HepG2 (cell line): ENCODE measurements at regions not wholly inside any gene's neighbourhood (a gene's known extent, or its start where the extent isn't known, plus 50 kb on each side); places are given as distances from the start of the nearest gene placed in this dataset.

Experiments used
- ATF7-NPFF ChIP-seq: sonication (generic); formaldehyde crosslinking; IDR thresholded peaks from 2 replicates; pipeline ENCODE4 v1.8.1; 2023; ENCODE audit warnings: mild to moderate bottlenecking, low read depth, missing genetic modification reagents, moderate library complexity
- CAMTA2 ChIP-seq: sonication (generic); formaldehyde crosslinking; IDR thresholded peaks from 2 replicates; pipeline ENCODE4 v1.4.0; 2020; ENCODE audit warnings: mild to moderate bottlenecking, missing genetic modification reagents, borderline replicate concordance
- CBX2 ChIP-seq, 2 experiments: fragments of 200-600 bp in 1 of 2; sonication (generic); formaldehyde crosslinking in 1 of 2; IDR thresholded peaks; 2 replicates each; pipeline versions ENCODE4 v1.7.0 to v1.8.1; 2018 to 2022; ENCODE audit warnings: low read depth in 2 of 2, low read length in 1 of 2, mild to moderate bottlenecking in 1 of 2, missing genetic modification reagents in 1 of 2
- DDIT3 ChIP-seq: sonication (generic); formaldehyde crosslinking; IDR thresholded peaks from 2 replicates; pipeline ENCODE4 v1.4.0; 2020; ENCODE audit warnings: mild to moderate bottlenecking, missing genetic modification reagents
- GLI4 ChIP-seq: sonication (generic); formaldehyde crosslinking; IDR thresholded peaks from 2 replicates; pipeline ENCODE4 v1.5.1; 2020; ENCODE audit warnings: missing genetic modification reagents, mild to moderate bottlenecking, moderate library complexity, borderline replicate concordance
- HNRNPL ChIP-seq: fragments of 200-400 bp; formaldehyde crosslinking; IDR thresholded peaks from 2 replicates; pipeline ENCODE4 v1.6.1; 2017; ENCODE audit warnings: mild to moderate bottlenecking, low read depth, low read length
- MEIS2 ChIP-seq: sonication (generic); formaldehyde crosslinking; IDR thresholded peaks from 2 replicates; pipeline ENCODE4 v1.9.0; 2021; ENCODE audit warnings: mild to moderate bottlenecking, missing genetic modification reagents
- NFE2 ChIP-seq: sonication (generic); formaldehyde crosslinking; IDR thresholded peaks from 2 replicates; pipeline ENCODE4 v1.4.0; 2020; ENCODE audit warnings: missing genetic modification reagents
- NONO ChIP-seq, 2 experiments: fragments of 450-650 bp in 1 of 2; sonication (generic) in 1 of 2; formaldehyde crosslinking in 1 of 2; IDR thresholded peaks in 1 of 2; conservative IDR thresholded peaks in 1 of 2; 2 replicates each; pipeline versions ENCODE4 v1.6.1 to v1.8.0; 2017 to 2022; ENCODE audit warnings: mild to moderate bottlenecking in 1 of 2, missing genetic modification reagents in 1 of 2, moderate library complexity in 1 of 2
- PATZ1 ChIP-seq: sonication (generic); formaldehyde crosslinking; IDR thresholded peaks from 2 replicates; pipeline ENCODE4 v1.4.0; 2020; ENCODE audit warnings: missing genetic modification reagents
- PPARG ChIP-seq: conservative IDR thresholded peaks from 2 replicates; pipeline ENCODE4 v1.6.1; 2016; ENCODE audit warnings: missing biosample characterization, missing genetic modification reagents
- RFX3 ChIP-seq: IDR thresholded peaks from 2 replicates; pipeline ENCODE4 v1.6.1; 2016; ENCODE audit warnings: missing biosample characterization, missing genetic modification reagents
- SIX4 ChIP-seq: sonication (generic); formaldehyde crosslinking; IDR thresholded peaks from 2 replicates; pipeline ENCODE4 v1.4.0; 2020; ENCODE audit warnings: missing genetic modification reagents
- SPEN ChIP-seq: sonication (generic); formaldehyde crosslinking; IDR thresholded peaks from 2 replicates; pipeline ENCODE4 v1.5.1; 2020; ENCODE audit warnings: low read depth, mild to moderate bottlenecking, missing genetic modification reagents
- SYNCRIP ChIP-seq: fragments of 200-400 bp; formaldehyde crosslinking; IDR thresholded peaks from 2 replicates; pipeline ENCODE4 v1.6.1; 2018; ENCODE audit warnings: mild to moderate bottlenecking, low read depth, low read length; ENCODE audit not compliant: insufficient read depth
- ZC3H13 ChIP-seq: sonication (generic); formaldehyde crosslinking; IDR thresholded peaks from 2 replicates; pipeline ENCODE4 v1.8.1; 2023; ENCODE audit warnings: mild to moderate bottlenecking, missing genetic modification reagents, moderate library complexity
- ZNF205 ChIP-seq: IDR thresholded peaks from 2 replicates; pipeline ENCODE4 v1.6.1; 2018; ENCODE audit warnings: missing biosample characterization, missing genetic modification reagents
- ZNF225 ChIP-seq: sonication (generic); formaldehyde crosslinking; IDR thresholded peaks from 2 replicates; pipeline ENCODE4 v1.4.0; 2020; ENCODE audit warnings: mild to moderate bottlenecking, missing genetic modification reagents
- ZNF234 ChIP-seq: sonication (generic); formaldehyde crosslinking; conservative IDR thresholded peaks from 2 replicates; pipeline ENCODE4 v1.5.1; 2020; ENCODE audit warnings: mild to moderate bottlenecking, missing genetic modification reagents
- ZNF274 ChIP-seq: sonication (generic); formaldehyde crosslinking; IDR thresholded peaks from 2 replicates; pipeline ENCODE4 v1.5.1; 2020; ENCODE audit warnings: mild to moderate bottlenecking, missing genetic modification reagents
- ZNF30 ChIP-seq: sonication (generic); formaldehyde crosslinking; IDR thresholded peaks from 2 replicates; pipeline ENCODE4 v1.5.0; 2020; ENCODE audit warnings: mild to moderate bottlenecking, missing genetic modification reagents
- ZNF629 ChIP-seq: sonication (generic); formaldehyde crosslinking; conservative IDR thresholded peaks from 2 replicates; pipeline ENCODE4 v1.5.0; 2020; ENCODE audit warnings: missing genetic modification reagents
- ZNF7 ChIP-seq: IDR thresholded peaks from 2 replicates; pipeline ENCODE4 v1.6.1; 2016; ENCODE audit warnings: missing biosample characterization, missing genetic modification reagents
- ZNF709 ChIP-seq: sonication (generic); formaldehyde crosslinking; IDR thresholded peaks from 2 replicates; pipeline ENCODE4 v1.5.0; 2020; ENCODE audit warnings: mild to moderate bottlenecking, missing genetic modification reagents
- ZNF792 ChIP-seq: IDR thresholded peaks from 2 replicates; pipeline ENCODE4 v1.6.1; 2016
- TF ChIP-seq, protein P1 (sequence below): sonication (generic); formaldehyde crosslinking; IDR thresholded peaks from 2 replicates; pipeline ENCODE4 v1.8.0; 2022; ENCODE audit warnings: mild to moderate bottlenecking, missing genetic modification reagents; ENCODE audit not compliant: insufficient replicate concordance

DNA sequence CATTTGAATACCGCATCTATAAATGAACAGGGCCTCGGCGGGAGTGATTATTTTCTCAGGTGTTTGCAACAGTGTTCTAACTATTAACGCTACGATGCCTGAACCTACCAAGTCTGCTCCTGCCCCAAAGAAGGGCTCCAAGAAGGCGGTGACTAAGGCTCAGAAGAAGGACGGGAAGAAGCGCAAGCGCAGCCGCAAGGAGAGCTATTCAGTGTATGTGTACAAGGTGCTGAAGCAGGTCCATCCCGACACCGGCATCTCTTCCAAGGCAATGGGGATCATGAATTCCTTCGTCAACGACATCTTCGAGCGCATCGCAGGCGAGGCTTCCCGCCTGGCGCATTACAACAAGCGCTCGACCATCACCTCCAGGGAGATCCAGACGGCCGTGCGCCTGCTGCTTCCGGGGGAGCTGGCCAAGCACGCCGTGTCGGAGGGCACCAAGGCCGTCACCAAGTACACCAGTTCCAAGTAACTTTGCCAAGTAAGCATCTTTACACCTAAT is 70.9 kb downstream of the HFE start (continued):
- TF ChIP-seq, protein P1, sequence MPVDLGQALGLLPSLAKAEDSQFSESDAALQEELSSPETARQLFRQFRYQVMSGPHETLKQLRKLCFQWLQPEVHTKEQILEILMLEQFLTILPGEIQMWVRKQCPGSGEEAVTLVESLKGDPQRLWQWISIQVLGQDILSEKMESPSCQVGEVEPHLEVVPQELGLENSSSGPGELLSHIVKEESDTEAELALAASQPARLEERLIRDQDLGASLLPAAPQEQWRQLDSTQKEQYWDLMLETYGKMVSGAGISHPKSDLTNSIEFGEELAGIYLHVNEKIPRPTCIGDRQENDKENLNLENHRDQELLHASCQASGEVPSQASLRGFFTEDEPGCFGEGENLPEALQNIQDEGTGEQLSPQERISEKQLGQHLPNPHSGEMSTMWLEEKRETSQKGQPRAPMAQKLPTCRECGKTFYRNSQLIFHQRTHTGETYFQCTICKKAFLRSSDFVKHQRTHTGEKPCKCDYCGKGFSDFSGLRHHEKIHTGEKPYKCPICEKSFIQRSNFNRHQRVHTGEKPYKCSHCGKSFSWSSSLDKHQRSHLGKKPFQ (CRISPR knock-in tag), result peak; percentile 64
- peak; percentile 75 for TF ChIP-seq ZNF792 (CRISPR knock-in tag)
- TF ChIP-seq NFE2 (CRISPR knock-in tag), result no peak
- TF ChIP-seq GLI4, result no peak
- no peak for TF ChIP-seq ZNF234 (CRISPR knock-in tag)
- 0 out of 2 replicates have a peak, but pooled peaks have one; percentile 16 for TF ChIP-seq PATZ1 (CRISPR knock-in tag)
- no peak for TF ChIP-seq DDIT3 (CRISPR knock-in tag)
- peak; percentile 20 for TF ChIP-seq PPARG (CRISPR knock-in tag)
- peak; percentile 84 for TF ChIP-seq ZNF205 (CRISPR knock-in tag)
- TF ChIP-seq SIX4 (CRISPR knock-in tag), result 0 out of 2 replicates have a peak, but pooled peaks have one; percentile 25
- no peak for TF ChIP-seq ZNF7 (CRISPR knock-in tag)
- TF ChIP-seq ZNF225 (CRISPR knock-in tag), result peak; percentile 84; the same call in 1 of the 2 replicates
- TF ChIP-seq ATF7-NPFF (CRISPR knock-in tag), result peak; percentile 81; the same call in 1 of the 2 replicates
- no peak; the same call in none of the 2 replicates for TF ChIP-seq MEIS2
- peak; percentile 88; the same call in 1 of the 2 replicates for TF ChIP-seq ZNF274
- TF ChIP-seq CAMTA2 (CRISPR knock-in tag), result no peak; the same call in 1 of the 2 replicates
- TF ChIP-seq RFX3 (CRISPR knock-in tag), result no peak
- no peak for TF ChIP-seq HNRNPL
- TF ChIP-seq CBX2 (IDR thresholded peaks at IDR 0.05; ENCODE audit: low read depth, low read length), result no peak
- TF ChIP-seq CBX2 (CRISPR knock-in tag; IDR thresholded peaks at IDR 0.05; ENCODE audit: low read depth), result no peak; the same call in 1 of the 2 replicates
- TF ChIP-seq ZNF30 (CRISPR knock-in tag), result no peak
- TF ChIP-seq ZNF629, result no peak
- TF ChIP-seq SPEN (CRISPR knock-in tag), result peak; percentile 88
- TF ChIP-seq ZNF709 (CRISPR knock-in tag), result no peak
- TF ChIP-seq SYNCRIP, result no peak
- TF ChIP-seq ZC3H13 (CRISPR knock-in tag), result peak; percentile 99
- TF ChIP-seq NONO (IDR thresholded peaks at IDR 0.05), result no peak
- peak; percentile 80 for TF ChIP-seq NONO (CRISPR knock-in tag; conservative IDR thresholded peaks at IDR 0.05)
